ENCODE measurements at regions not wholly inside any gene's neighbourhood (a gene's known extent, or its start where the extent isn't known, plus 50 kb on each side); places are given as distances from the start of the nearest gene placed in this dataset.

- in situ Hi-C loops (cut with HindIII; ENCODE audit: low sequenced_read_pairs) = no loop called here
- no peak for DNase-seq (ENCODE audit: low read depth, low spot score)
- H3K4me3 ChIP-seq (ENCODE audit: low read depth, low read length) = no peak overlapping the region
- no peak for TF ChIP-seq CTCF (IDR thresholded peaks at IDR 0.05; ENCODE audit: low read depth, low read length)
Measured at GRCh38 chr1:119294199-119294598, 74.4 kb upstream of the HAO2 start.

- no peak for DNase-seq (ENCODE audit: low read depth, low spot score)
- H3K4me3 ChIP-seq (ENCODE audit: low read depth, low read length) = no peak overlapping the region
- no peak for TF ChIP-seq CTCF (IDR thresholded peaks at IDR 0.05; ENCODE audit: low read depth, low read length)
- in situ Hi-C loops (cut with HindIII; ENCODE audit: low sequenced_read_pairs) = no loop called here
Measured at GRCh38 chr1:119294722-119295121, 73.9 kb upstream of the HAO2 start.

GRCh38 chr1:119298687-119299303 lies 69.8 kb upstream of the HAO2 start:
- DNase-seq (ENCODE audit: low read depth, low spot score) = peak; percentile 89
- no peak for TF ChIP-seq CTCF (IDR thresholded peaks at IDR 0.05; ENCODE audit: low read depth, low read length)
- in situ Hi-C loops (cut with HindIII; ENCODE audit: low sequenced_read_pairs) = no loop called here
- H3K4me3 ChIP-seq (ENCODE audit: low read depth, low read length) = no peak overlapping the region

- in situ Hi-C loops (cut with HindIII; ENCODE audit: low sequenced_read_pairs) = no loop called here
- TF ChIP-seq CTCF (IDR thresholded peaks at IDR 0.05; ENCODE audit: low read depth, low read length) = no peak
- H3K4me3 ChIP-seq (ENCODE audit: low read depth, low read length) = no peak overlapping the region
- DNase-seq (ENCODE audit: low read depth, low spot score) = no peak
Measured at GRCh38 chr1:119302011-119302410, 66.6 kb upstream of the HAO2 start.

GRCh38 chr1:119308130-119308700 lies 60.4 kb upstream of the HAO2 start:
- in situ Hi-C loops (cut with HindIII; ENCODE audit: low sequenced_read_pairs) = no loop called here
- no peak overlapping the region for H3K4me3 ChIP-seq (ENCODE audit: low read depth, low read length)
- DNase-seq (ENCODE audit: low read depth, low spot score) = no peak
- no peak for TF ChIP-seq CTCF (IDR thresholded peaks at IDR 0.05; ENCODE audit: low read depth, low read length)

GRCh38 chr1:119308806-119309205 lies 59.8 kb upstream of the HAO2 start:
- in situ Hi-C loops (cut with HindIII; ENCODE audit: low sequenced_read_pairs) = no loop called here
- no peak for TF ChIP-seq CTCF (IDR thresholded peaks at IDR 0.05; ENCODE audit: low read depth, low read length)
- no peak for DNase-seq (ENCODE audit: low read depth, low spot score)
- no peak overlapping the region for H3K4me3 ChIP-seq (ENCODE audit: low read depth, low read length)

Data from astrocyte of the spinal cord (primary cell).